HepG2 (cell line): ENCODE measurements at regions not wholly inside any gene's neighbourhood (a gene's known extent, or its start where the extent isn't known, plus 50 kb on each side); places are given as distances from the start of the nearest gene placed in this dataset.

Experiments used
- ATAC-seq: fragments of 200-7000 bp; cut with Tn5 transposase; 3 replicates; pipeline ENCODE4 v1.9.1; 2020; ENCODE audit warnings: mild to moderate bottlenecking, moderate library complexity
- BruUV-seq: library from RNA; stranded (reverse); fragments of 400-500 nt; replicated peaks from 2 replicates; lab custom pipeline; 2021; lab: Mats Ljungman, UMichigan
- CTCF ChIA-PET: fragments of 300-600 bp; formaldehyde crosslinking; extraction: SDS; loops from one replicate; lab custom pipeline; 2021; ENCODE audit warnings: low total read pairs, inconsistent platforms, low intra/inter-chr PET ratio; lab: Yijun Ruan, JAX
- POLR2A ChIA-PET: fragments of 350-600 bp; sonication (Branson Sonifier 250); formaldehyde crosslinking; loops from one replicate; lab custom pipeline; 2020; ENCODE audit warnings: antibody characterized with exemption, inconsistent platforms; lab: Yijun Ruan, JAX
- DNase-seq: peaks from one replicate; pipeline ENCODE4 v3.0.0-alpha.2; 2015; ENCODE audit warnings: low spot score
- FAIRE-seq: peaks from 3 replicates; lab custom pipeline; 2011; peaks lifted over from hg19 to GRCh38; lab: Jason Lieb, UNC
- H2AFZ ChIP-seq: one replicate; pipeline ENCODE4 v1.6.1; 2011; ENCODE audit warnings: low read length, inconsistent platforms
- H3K27ac ChIP-seq: fragments of 300-600 bp; 3 replicates; pipeline ENCODE4 v1.8.0; 2011; ENCODE audit warnings: mixed run types, mild to moderate bottlenecking, mixed read lengths, low read length, inconsistent platforms; ENCODE audit not compliant: insufficient read depth; ENCODE audit errors: extremely low read length
- H3K27me3 ChIP-seq, 2 experiments: fragments of 200-600 bp in 1 of 2; 2 replicates in 1 of 2; 3 replicates in 1 of 2; pipeline versions ENCODE4 v1.6.0 to v1.8.0; 2011; ENCODE audit warnings: low read length in 2 of 2, mild to moderate bottlenecking in 2 of 2, moderate library complexity in 2 of 2, inconsistent platforms in 1 of 2; ENCODE audit not compliant: insufficient read depth in 2 of 2, control insufficient read depth in 1 of 2
- H3K36me3 ChIP-seq, 2 experiments: fragments of 200-600 bp in 1 of 2; replicated peaks in 1 of 2; 2 replicates in 1 of 2; 3 replicates in 1 of 2; pipeline versions ENCODE4 v1.5.1 to v1.8.0; 2011; ENCODE audit warnings: low read length in 2 of 2, inconsistent platforms in 1 of 2; ENCODE audit not compliant: insufficient read depth in 2 of 2, control insufficient read depth in 1 of 2
- H3K4me1 ChIP-seq: 2 replicates; pipeline ENCODE4 v1.5.1; 2012; ENCODE audit warnings: low read length, inconsistent platforms; ENCODE audit not compliant: insufficient read depth
- H3K4me2 ChIP-seq: 2 replicates; pipeline ENCODE4 v1.6.0; 2011; ENCODE audit warnings: low read depth, low read length, inconsistent platforms
- H3K4me3 ChIP-seq, 3 experiments: fragments of 200-600 bp in 1 of 3; sonication (generic), shearing (Covaris generic) in 1 of 3; replicated peaks in 1 of 3; 2 replicates each; pipeline ENCODE4 v1.5.1; 2011 to 2016; ENCODE audit warnings: low read length in 3 of 3, inconsistent platforms in 2 of 3, low read depth in 2 of 3, mild to moderate bottlenecking in 2 of 3, control low read depth in 1 of 3, mixed read lengths in 1 of 3; ENCODE audit not compliant: insufficient read depth in 1 of 3
- H3K79me2 ChIP-seq: one replicate; pipeline ENCODE4 v1.6.1; 2011; ENCODE audit warnings: low read length, inconsistent platforms; ENCODE audit not compliant: insufficient read depth
- H3K9ac ChIP-seq: 2 replicates; pipeline ENCODE4 v1.6.0; 2011; ENCODE audit warnings: mild to moderate bottlenecking, low read depth, low read length, inconsistent platforms; ENCODE audit not compliant: insufficient read depth
- H3K9me3 ChIP-seq: 2 replicates; pipeline ENCODE4 v1.5.1; 2012; ENCODE audit warnings: mild to moderate bottlenecking, low read length
- H4K20me1 ChIP-seq: 2 replicates; pipeline ENCODE4 v1.6.0; 2011; ENCODE audit warnings: inconsistent platforms, mild to moderate bottlenecking, low read length, moderate library complexity; ENCODE audit not compliant: insufficient read depth
- AFF4 ChIP-seq: sonication (generic); formaldehyde crosslinking; IDR thresholded peaks from 2 replicates; pipeline ENCODE4 v1.4.0; 2020; ENCODE audit warnings: missing genetic modification reagents
- MLLT10 ChIP-seq: sonication (generic); formaldehyde crosslinking; IDR thresholded peaks from 2 replicates; pipeline ENCODE4 v1.4.0; 2020; ENCODE audit warnings: missing genetic modification reagents
- RBM39 ChIP-seq: fragments of 200-400 bp; formaldehyde crosslinking; IDR thresholded peaks from one replicate; pipeline ENCODE4 v1.6.1; 2018; ENCODE audit warnings: antibody characterized with exemption, mild to moderate bottlenecking, low read depth, low read length; ENCODE audit not compliant: poor library complexity, severe bottlenecking
- SAP130 ChIP-seq: IDR thresholded peaks from 2 replicates; pipeline ENCODE4 v1.6.1; 2016; ENCODE audit warnings: low read depth
- ZBTB7B ChIP-seq: sonication (generic); formaldehyde crosslinking; IDR thresholded peaks from 2 replicates; pipeline ENCODE4 v1.4.0; 2020; ENCODE audit warnings: missing genetic modification reagents
- ZFAT ChIP-seq: sonication (generic); formaldehyde crosslinking; conservative IDR thresholded peaks from 2 replicates; pipeline ENCODE4 v1.8.1; 2023; ENCODE audit warnings: missing genetic modification reagents, inconsistent platforms
- ZNF644 ChIP-seq: IDR thresholded peaks from 2 replicates; pipeline ENCODE4 v1.6.1; 2016; ENCODE audit warnings: low read depth
- ZNF883 ChIP-seq: sonication (generic); formaldehyde crosslinking; IDR thresholded peaks from 2 replicates; pipeline ENCODE4 v1.5.1; 2020; ENCODE audit warnings: mild to moderate bottlenecking, missing genetic modification reagents; ENCODE audit errors: not compliant biosample characterization
- WGBS: methylation state at CpG from one replicate; pipeline ENCODE4 v1.1.6; 2017; ENCODE audit warnings: low lambda C conversion rate; 5-methylcytosine and 5-hydroxymethylcytosine counted together
- in situ Hi-C: cut with HindIII; loops from 2 replicates; pipeline ENCODE4 v1.10.0; 2017; ENCODE audit warnings: low pct_unique_long_range_greater_than_20kb; ENCODE audit not compliant: extremely low pct_ligation_motif_present
- intact Hi-C: fragments of 100-400 bp; cut with micrococcal nuclease; formaldehyde crosslinking; loops from one replicate; pipeline ENCODE4 v1.10.0; 2022; ENCODE audit not compliant: unreplicated experiment
- TF ChIP-seq, protein P1 (sequence below): sonication (generic); formaldehyde crosslinking; IDR thresholded peaks from 2 replicates; pipeline ENCODE4 v1.8.0; 2022; ENCODE audit warnings: missing genetic modification reagents, mild to moderate bottlenecking, inconsistent platforms, borderline replicate concordance
- TF ChIP-seq, protein P2 (sequence below), 2 experiments: sonication (generic) in 1 of 2; formaldehyde crosslinking in 1 of 2; IDR thresholded peaks; 2 replicates each; pipeline versions ENCODE4 v1.4.0 to v1.6.1; 2016 to 2020; ENCODE audit warnings: borderline replicate concordance in 1 of 2, low read depth in 1 of 2, mild to moderate bottlenecking in 1 of 2, missing genetic modification reagents in 1 of 2
- TF ChIP-seq, protein P3 (sequence below): sonication (generic); formaldehyde crosslinking; IDR thresholded peaks from 2 replicates; pipeline ENCODE4 v1.8.1; 2023; ENCODE audit warnings: missing genetic modification reagents, inconsistent platforms, borderline replicate concordance

DNA sequence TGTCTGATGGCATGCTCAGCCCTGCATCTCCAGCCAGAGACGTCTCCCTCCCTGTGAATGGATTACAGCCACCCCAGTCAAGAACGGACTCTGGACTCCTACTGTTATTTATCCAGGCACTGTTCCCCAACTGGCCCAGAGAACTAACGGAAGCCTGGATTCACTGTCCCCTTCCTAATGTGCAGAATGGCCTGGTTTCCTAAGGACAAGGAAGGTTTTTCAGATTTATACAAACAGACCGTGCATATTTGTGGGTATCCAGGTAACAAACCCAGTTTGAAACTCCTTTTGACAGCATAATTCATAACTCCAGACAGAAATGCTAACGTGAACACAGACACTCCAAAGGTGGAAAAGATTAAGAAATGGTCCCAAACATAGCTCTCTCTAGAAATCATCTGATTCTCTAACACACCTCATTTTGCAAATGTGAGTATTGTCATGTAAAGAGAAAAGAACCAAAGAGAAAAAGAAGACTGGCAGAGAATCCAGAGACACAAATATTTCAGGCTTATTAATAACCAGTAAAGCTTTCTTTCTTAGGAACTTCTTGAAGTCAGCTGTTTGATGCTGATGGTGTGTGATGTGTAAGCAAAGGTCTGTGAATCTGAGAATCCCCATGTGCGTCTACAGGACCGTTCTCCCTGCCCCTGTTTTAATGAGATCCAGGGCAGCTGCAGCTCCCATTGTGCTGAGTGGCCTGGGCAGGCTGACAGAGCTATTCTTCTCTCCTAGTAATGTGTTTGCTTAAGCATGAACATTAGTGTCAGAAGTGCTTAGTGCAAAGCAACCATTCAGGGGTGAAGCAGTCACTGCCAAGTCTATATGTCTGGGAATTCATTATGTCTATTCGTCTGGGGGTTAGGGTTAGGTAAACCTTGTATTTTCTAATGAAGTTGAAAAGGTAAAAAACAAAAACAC, 86.8 kb upstream of the HIF1A start:
- H3K9me3 ChIP-seq, result no peaks in the 10 kb centered on the region
- peak overlapping the region; percentile 26 for H3K9ac ChIP-seq
- intact Hi-C loops, result loop anchor here (2.0 to 5.0 kb wide), 4 partner anchors 48 to 109 kb away; partner anchors contain the start of gene HIF1A
- ATAC-seq (peak; percentile 87), DNase-seq (peak; percentile 71), FAIRE-seq (peak; percentile 75)
- no peaks in the 10 kb centered on the region for H3K36me3 ChIP-seq
- H3K4me1 ChIP-seq, result peaks cover 46% of the 10 kb centered on the region
- H3K4me2 ChIP-seq, result peak overlapping the region; percentile 93
- H2AFZ ChIP-seq, result peak overlapping the region; percentile 21
- no TSS peak for BruUV-seq
- H3K27ac ChIP-seq, result peak overlapping the region; percentile 43
- H3K79me2 ChIP-seq, result no peaks in the 10 kb centered on the region
- no peaks in the 10 kb centered on the region for H4K20me1 ChIP-seq
- ChIA-PET POLR2A (interaction anchor here (0.7 to 3.4 kb wide), 15 partner anchors 9 to 88 kb away, joined by 3 to 33 read pairs (median 3); partner anchors contain the start of gene HIF1A), CTCF (no interaction called here)
- H3K27me3 ChIP-seq, result no peaks in the 10 kb centered on the region
- WGBS, result under 1% methylated on average over 5 of the region's 8 CpGs
- H3K4me3 ChIP-seq, result peak overlapping the region; percentile 29 to 59 (median 46)
- in situ Hi-C loops, result loop anchor here (10.0 kb wide), 1 partner anchor 86 kb away; the partner anchor contains the start of gene HIF1A
- TF ChIP-seq MLLT10, result no peak
- TF ChIP-seq, protein P1, sequence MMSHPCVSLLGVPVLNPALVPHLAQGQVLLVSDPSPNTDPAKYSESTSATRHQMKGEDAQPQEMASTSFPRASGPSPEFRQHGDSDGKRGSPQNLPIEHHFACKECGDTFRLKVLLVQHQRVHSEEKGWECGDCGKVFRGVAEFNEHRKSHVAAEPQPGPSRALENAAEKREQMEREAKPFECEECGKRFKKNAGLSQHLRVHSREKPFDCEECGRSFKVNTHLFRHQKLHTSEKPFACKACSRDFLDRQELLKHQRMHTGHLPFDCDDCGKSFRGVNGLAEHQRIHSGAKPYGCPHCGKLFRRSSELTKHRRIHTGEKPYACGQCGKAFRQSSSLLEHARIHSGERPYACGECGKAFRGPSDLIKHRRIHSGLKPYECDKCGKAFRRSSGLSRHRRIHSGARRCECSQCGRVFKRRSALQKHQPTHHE (CRISPR knock-in tag), result no peak
- TF ChIP-seq RBM39, result no peak
- TF ChIP-seq, protein P2, sequence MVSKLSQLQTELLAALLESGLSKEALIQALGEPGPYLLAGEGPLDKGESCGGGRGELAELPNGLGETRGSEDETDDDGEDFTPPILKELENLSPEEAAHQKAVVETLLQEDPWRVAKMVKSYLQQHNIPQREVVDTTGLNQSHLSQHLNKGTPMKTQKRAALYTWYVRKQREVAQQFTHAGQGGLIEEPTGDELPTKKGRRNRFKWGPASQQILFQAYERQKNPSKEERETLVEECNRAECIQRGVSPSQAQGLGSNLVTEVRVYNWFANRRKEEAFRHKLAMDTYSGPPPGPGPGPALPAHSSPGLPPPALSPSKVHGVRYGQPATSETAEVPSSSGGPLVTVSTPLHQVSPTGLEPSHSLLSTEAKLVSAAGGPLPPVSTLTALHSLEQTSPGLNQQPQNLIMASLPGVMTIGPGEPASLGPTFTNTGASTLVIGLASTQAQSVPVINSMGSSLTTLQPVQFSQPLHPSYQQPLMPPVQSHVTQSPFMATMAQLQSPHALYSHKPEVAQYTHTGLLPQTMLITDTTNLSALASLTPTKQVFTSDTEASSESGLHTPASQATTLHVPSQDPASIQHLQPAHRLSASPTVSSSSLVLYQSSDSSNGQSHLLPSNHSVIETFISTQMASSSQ (IDR thresholded peaks at IDR 0.05; ENCODE audit: low read depth), result no peak
- TF ChIP-seq, protein P2 (CRISPR knock-in tag; IDR thresholded peaks at IDR 0.05; ENCODE audit: borderline replicate concordance), result 0 out of 2 replicates have a peak, but pooled peaks have one; percentile 34
- TF ChIP-seq ZNF883, result no peak
- no peak for TF ChIP-seq ZFAT (CRISPR knock-in tag)
- TF ChIP-seq AFF4 (CRISPR knock-in tag), result no peak
- TF ChIP-seq, protein P3, sequence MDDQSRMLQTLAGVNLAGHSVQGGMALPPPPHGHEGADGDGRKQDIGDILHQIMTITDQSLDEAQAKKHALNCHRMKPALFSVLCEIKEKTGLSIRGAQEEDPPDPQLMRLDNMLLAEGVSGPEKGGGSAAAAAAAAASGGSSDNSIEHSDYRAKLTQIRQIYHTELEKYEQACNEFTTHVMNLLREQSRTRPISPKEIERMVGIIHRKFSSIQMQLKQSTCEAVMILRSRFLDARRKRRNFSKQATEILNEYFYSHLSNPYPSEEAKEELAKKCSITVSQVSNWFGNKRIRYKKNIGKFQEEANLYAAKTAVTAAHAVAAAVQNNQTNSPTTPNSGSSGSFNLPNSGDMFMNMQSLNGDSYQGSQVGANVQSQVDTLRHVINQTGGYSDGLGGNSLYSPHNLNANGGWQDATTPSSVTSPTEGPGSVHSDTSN, result no peak
- peak; percentile 54; the same call in 1 of the 2 replicates for TF ChIP-seq ZNF644 (CRISPR knock-in tag)
- TF ChIP-seq ZBTB7B (CRISPR knock-in tag), result no peak
- TF ChIP-seq SAP130 (CRISPR knock-in tag), result peak; percentile 30
